HG03159 (cell line): ENCODE measurements at regions not wholly inside any gene's neighbourhood (a gene's known extent, or its start where the extent isn't known, plus 50 kb on each side); places are given as distances from the start of the nearest gene placed in this dataset.

ENCODE experiments used
- ATAC-seq: cut with Tn5 transposase; IDR thresholded peaks from one replicate; pipeline ENCODE4 v1.9.1; 2021; ENCODE audit warnings: mild to moderate bottlenecking, moderate library complexity; ENCODE audit not compliant: unreplicated experiment

GRCh38 chr6:157755746-157756411, 67.2 kb upstream of the SNX9 start:
- no peak for ATAC-seq

DNA sequence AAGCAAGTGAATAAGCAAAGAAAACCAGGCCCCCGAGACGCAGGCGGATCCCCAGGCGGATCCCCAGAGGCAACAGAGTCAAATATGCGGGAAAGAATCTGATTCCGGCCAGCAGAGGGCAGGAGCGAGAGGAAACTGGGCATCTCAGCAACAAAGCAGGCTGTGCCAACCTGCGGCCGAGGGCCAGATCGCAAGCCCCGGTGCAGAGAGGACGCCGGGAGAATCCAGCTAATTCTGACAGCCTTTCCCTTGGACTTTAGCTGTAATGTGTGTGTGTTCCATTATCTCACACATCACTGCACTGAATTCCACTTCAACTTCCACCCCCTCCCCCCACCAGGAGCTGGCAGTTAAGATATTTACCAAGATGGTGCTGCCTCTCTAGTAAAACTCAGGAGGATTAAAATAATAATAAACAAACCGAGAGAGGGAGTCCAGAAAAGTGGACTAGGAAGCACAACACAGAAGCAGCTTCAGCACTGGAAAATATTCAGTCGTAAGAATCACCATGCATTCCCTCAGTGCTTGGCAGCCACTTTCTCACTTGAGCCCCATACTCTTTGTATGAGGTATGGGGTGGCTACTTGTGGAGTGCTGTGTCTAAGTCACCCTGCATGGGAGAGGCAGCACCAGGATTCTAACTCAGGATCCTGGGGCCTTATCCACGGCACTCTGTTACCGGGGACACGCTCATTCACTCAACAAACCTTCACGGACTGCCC, 66.2 kb upstream of the SNX9 start:
- ATAC-seq = peak; percentile 34

- no peak for ATAC-seq
Measured at GRCh38 chr6:157757430-157758403, 65.3 kb upstream of the SNX9 start.

- no peak for ATAC-seq
Measured at GRCh38 chr6:157758516-157759023, 64.5 kb upstream of the SNX9 start.

GRCh38 chr6:157759028-157759427, 64.0 kb upstream of the SNX9 start:
- ATAC-seq = no peak

DNA sequence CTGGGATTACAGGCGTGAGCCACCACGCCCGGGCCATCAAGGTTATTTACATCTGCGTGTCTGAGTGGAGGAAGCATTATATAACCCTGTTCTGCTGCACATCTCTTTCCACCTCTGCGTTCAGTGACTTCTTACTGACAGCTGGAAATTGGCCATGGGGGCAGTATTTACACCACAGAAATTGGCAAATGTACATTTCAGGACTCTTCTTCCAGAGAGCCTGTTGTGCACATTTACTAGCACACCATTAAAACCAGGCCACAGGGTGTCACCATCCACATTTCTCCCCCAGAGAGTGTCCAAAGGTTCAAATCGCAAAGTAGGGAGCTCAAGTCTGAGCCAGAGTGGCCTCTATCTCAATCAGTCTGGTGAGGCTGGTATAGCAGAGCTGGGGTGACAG, 62.9 kb upstream of the SNX9 start:
- no peak for ATAC-seq

DNA sequence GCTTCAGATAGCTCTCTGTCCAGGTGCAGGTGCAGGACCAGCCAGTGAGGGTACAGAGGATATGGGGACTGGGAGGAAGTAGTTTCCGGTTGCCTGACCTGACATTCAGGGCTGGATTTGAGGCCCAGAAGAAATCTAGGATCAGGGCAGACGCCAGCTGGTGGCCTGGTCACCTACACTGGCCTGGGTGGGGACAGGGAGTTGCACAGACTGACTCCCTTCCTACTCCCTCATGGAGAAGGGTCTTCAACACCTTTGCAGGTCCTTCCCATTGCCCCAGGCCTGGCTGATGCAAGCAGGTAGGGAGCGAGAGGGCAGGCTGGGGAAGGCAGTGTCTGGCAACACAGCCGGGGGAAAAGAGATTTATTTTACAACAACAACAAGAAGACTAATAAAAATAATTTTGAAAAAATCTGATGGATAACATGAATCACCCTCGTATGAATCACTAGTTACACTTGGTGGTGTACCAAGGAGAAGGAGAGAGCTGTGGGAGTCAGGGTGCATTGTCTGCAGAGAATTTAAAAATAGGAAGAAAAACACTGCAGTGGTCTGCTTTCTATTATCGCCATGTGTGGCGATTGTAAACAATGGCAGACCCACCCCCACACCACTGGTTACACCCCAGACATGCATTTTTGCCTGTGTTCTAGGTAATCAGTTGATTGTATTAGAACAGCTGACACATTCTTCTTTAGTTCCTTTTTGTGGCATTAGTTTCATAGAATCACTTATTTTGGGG, 62.3 kb upstream of the SNX9 start:
- peak; percentile 5 for ATAC-seq

DNA sequence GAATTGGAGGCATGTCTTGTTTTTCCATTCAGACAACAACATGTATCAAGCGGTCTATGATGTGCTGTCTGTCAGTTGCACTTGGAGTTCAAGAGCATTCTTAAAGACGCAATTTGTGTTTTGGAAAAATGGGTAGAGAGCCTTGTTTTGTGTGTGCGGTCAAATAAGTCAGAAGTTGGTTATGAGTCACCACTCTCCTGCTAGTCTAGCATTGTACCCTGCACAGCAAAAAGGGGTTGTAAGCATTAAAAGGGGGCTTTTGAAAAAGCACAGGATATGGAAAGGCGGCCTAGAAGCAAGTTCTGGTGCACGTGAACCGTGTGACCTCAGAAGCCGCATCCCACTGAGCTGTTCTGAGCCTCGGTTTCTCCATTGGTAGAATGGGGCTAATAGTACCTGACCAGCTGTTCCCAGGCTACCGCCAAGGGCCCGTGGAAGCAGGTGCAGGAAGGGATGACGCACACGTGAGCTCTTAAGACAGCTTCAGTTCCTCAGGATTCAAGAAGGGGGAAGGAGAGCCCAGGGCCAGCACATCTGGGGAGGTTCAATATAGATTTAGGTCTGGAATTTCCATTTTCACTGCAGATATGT, 61.6 kb upstream of the SNX9 start:
- ATAC-seq = peak; percentile 39

DNA sequence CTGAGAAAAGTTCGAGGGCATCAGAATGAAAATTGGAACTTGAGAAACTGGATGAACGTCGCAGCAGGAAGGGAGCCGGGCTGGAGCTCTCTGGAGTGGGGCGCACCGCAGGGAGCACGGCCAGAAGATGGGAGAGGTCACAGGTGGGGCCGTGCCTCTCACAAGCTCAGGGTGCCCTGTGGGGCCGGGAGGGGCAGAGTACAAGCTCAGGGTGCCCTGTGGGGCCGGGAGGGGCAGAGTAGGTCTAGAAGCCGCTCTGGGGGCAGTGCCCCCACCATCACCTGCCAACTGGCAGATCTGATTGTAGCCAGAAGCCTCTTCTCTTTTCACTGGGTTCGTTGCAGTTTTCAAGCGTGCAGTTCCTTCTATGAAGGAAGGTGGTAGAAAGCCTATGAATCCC, 61.1 kb upstream of the SNX9 start:
- ATAC-seq = no peak

- ATAC-seq = no peak
Measured at GRCh38 chr6:157762636-157763035, 60.4 kb upstream of the SNX9 start.

DNA sequence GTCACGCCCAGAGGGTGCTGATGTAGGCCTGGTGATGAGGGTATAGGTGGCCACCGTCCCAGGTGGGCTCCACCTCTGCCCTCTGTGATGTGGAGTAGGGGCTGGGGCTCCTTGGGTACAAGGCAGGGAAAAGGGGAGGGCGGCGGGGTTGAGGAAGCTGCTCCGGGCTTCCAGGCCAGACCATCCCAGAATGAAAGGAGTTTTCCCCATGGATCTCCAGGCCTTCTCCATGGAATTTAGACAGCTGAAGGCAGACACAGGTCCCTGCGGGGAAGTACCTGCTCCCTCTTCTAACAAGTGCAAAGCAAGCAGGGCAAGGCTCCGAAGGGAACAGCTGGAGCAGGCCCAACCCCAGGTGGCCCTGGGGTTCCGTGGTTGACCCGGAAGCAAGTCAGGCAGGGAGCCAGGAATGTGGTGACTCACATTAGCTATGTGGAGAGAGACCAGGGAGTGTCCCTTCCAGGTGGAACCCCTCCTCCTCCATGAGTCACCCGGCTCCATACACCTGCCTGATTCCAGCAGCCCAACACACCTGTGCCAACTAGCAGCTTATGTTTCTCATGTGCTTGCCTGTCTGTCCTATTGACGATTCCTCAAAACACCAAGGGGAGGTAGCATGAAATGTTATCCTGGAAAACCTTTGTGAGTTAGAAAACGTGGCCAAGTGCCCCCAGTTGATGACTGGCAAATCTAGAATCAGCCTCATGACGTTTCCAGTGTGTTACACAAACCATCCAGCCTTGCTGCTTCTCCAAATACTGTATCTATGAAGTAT, 59.7 kb upstream of the SNX9 start:
- no peak for ATAC-seq

- peak; percentile 5 for ATAC-seq
Measured at GRCh38 chr6:157763904-157764177, 59.2 kb upstream of the SNX9 start.

DNA sequence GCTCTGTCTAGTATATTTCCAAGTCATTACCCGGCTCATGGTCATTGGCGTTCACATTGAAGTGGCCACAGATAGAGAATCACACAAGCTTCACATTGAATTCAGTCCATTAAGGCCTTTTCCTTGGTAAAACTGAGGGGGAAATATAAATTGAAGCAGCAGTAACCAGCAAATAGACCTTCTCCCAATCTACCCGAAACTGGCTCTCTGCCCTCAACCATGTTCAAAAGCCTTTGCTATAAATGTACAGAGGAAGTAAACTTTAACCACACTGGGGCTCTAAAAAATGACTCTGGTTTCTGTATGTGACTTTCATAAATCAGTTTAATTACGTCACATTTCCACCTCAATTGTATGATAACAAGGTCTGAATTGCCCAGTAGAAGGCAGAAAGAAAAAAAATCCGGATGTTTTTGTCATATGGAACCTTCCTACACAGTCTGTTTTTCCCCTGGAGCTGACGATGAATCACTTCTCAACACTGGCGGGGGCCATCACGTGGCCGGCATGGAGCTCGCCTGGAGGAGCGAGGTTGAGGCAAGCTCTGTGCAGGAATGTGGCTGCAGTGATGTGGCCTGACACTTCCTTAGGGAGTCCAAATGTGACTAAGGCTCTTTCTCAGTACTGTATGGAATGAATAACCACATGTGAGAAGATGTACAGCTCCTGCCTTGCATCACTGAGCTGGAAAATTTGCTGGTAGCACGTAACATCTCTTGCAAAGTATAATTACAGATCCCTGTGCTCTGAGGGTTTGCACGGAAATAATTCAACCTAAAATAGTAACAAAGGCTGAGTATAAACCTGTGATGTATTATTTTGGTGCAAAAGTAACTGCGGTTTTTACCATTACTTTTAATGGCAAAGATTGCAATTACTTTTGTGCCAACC, 58.6 kb upstream of the SNX9 start:
- ATAC-seq = peak; percentile 59

DNA sequence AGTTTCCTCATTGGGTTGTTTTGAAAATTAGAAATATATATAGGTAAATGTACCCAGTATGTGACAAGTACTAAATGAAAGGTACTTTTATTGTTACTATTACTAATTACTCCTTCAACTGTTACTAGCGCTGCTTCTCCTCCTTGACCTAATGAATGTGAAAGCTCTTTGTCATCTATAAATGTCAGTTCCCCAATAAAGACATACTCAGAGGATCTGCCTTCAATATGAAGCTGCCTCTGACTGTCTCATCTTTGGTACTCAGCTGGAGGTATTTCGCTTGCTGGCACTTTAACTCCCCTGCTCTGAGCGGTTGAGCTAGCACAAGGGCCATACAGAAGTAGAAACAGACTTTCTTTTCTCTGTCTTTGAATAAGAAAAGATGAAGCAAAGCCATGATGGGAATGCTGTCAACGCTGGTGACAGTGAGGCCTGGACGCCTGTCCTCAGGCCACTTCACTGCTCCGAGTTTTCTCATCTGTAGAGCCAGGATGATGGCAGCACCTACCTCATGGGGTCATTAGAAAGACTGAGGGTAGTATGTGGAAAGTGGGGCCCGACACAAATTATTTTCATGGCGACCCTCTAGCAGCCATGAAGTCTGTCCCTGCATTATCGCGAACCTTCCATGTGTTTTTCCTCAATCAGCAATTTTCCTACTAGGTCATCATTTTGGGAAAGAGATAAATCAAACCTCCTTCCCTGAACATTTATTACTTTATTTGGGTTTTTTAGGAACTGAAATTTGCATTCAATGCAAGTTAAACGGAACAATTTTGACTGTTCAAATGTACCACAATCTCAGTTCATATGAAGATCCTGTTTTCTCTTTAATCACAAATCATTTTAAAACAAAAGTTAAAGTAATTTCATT, 55.9 kb upstream of the SNX9 start:
- ATAC-seq = no peak

DNA sequence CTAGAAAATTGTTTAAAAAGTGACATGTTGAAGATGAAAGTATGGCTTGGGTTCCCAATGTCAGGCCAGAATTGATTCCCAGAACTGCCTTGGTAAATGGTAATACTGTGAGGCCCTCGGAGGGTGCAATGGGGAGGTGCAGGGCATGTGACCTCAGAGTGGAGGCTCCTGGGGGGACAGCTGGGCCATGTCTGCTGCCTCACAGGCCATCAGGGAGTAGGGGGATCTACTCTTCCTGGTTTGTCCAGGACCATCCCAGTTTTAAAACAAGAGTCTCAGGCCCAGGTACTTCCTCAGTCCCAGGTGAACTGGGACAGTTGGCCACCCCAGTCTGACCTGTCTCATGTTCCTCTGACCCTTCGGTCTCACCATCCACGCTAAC, 55.3 kb upstream of the SNX9 start:
- no peak for ATAC-seq

DNA sequence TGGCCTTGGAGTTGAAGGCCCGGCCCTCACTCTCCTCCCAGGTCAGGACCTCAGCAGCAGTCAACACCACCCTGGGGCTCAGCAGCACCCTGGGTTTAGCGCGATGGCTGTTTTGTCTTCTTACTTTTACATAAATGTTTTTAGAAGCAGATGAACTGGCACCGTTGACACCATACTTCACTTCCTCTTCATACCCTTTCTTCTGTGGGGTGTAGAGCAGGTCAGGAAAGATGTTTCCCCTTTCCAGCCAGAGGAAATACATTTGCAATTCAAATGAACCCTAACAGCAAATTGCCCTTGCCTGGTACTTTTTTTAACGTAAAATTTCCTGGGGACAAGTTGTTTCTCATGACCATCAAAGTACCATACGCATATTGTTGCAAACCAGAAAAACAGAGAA, 54.7 kb upstream of the SNX9 start:
- ATAC-seq = no peak

GRCh38 chr6:157768863-157769551, 54.0 kb upstream of the SNX9 start:
- ATAC-seq = no peak
